HEK293 (cell line): ENCODE measurements at regions not wholly inside any gene's neighbourhood (a gene's known extent, or its start where the extent isn't known, plus 50 kb on each side); places are given as distances from the start of the nearest gene placed in this dataset.

Experiments
- CTCF ChIA-PET: fragments of 350-600 bp; formaldehyde crosslinking; extraction: SDS; loops from one replicate; lab custom pipeline; 2021; ENCODE audit warnings: antibody characterized with exemption; lab: Yijun Ruan, JAX
- POLR2A ChIA-PET: fragments of 300-600 bp; formaldehyde crosslinking; extraction: SDS; loops from one replicate; lab custom pipeline; 2020; ENCODE audit warnings: antibody characterized with exemption, inconsistent platforms; lab: Yijun Ruan, JAX
- H3K27ac ChIP-seq: fragments of 200-500 bp; sonication (Bioruptor generic); 2 replicates; pipeline ENCODE4 v1.5.1; 2014; ENCODE audit warnings: low read depth, low read length, control low read depth, inconsistent platforms; ENCODE audit errors: extremely low read depth
- H3K36me3 ChIP-seq, 2 experiments: fragments of 200-500 bp in 1 of 2; sonication (Bioruptor generic) in 1 of 2; 1 replicate in 1 of 2; 2 replicates in 1 of 2; pipeline ENCODE4 v1.5.1; 2014 to 2017; ENCODE audit warnings: inconsistent platforms in 2 of 2, low read length in 2 of 2; ENCODE audit not compliant: control insufficient read depth in 2 of 2, insufficient read depth in 1 of 2
- H3K4me1 ChIP-seq: fragments of 200-500 bp; sonication (Bioruptor generic); 2 replicates; pipeline ENCODE4 v1.5.1; 2014; ENCODE audit warnings: mild to moderate bottlenecking, low read length, inconsistent platforms; ENCODE audit not compliant: control insufficient read depth, insufficient read depth
- H3K4me3 ChIP-seq: 2 replicates; pipeline ENCODE4 v1.5.1; 2011; ENCODE audit warnings: low read depth, mild to moderate bottlenecking, control low read depth, low read length, moderate library complexity
- H3K9me3 ChIP-seq: fragments of 200-500 bp; sonication (Bioruptor generic); 2 replicates; pipeline ENCODE4 v1.5.1; 2014; ENCODE audit warnings: low read depth, low read length, inconsistent platforms; ENCODE audit not compliant: control insufficient read depth, insufficient read depth
- HOXC10 ChIP-seq: sonication (generic); formaldehyde crosslinking; IDR thresholded peaks from 2 replicates; pipeline ENCODE4 v1.8.1; 2023; ENCODE audit warnings: mild to moderate bottlenecking, missing genetic modification reagents
- HOXD13 ChIP-seq: sonication (generic); formaldehyde crosslinking; IDR thresholded peaks from 2 replicates; pipeline ENCODE4 v1.8.0; 2022; ENCODE audit warnings: missing genetic modification reagents, borderline replicate concordance
- KLF17 ChIP-seq: fragments of 450-650 bp; formaldehyde crosslinking; IDR thresholded peaks from 2 replicates; pipeline ENCODE4 v1.5.1; 2016; ENCODE audit warnings: missing biosample characterization, missing genetic modification characterization
- OVOL3 ChIP-seq: fragments of 450-650 bp; formaldehyde crosslinking; IDR thresholded peaks from 2 replicates; pipeline ENCODE4 v1.5.1; 2016; ENCODE audit warnings: missing biosample characterization, missing genetic modification characterization
- REST ChIP-seq: fragments of 450-650 bp; formaldehyde crosslinking; IDR thresholded peaks from 2 replicates; pipeline ENCODE4 v1.5.1; 2016; ENCODE audit warnings: missing biosample characterization, missing genetic modification characterization
- ZBTB21 ChIP-seq: fragments of 450-650 bp; formaldehyde crosslinking; IDR thresholded peaks from 2 replicates; pipeline ENCODE4 v1.5.1; 2017; ENCODE audit warnings: missing biosample characterization, missing genetic modification characterization
- ZFP37 ChIP-seq: fragments of 450-650 bp; formaldehyde crosslinking; IDR thresholded peaks from 2 replicates; pipeline ENCODE4 v1.5.1; 2016; ENCODE audit warnings: missing biosample characterization, missing genetic modification characterization
- ZNF473 ChIP-seq: fragments of 450-650 bp; formaldehyde crosslinking; IDR thresholded peaks from 2 replicates; pipeline ENCODE4 v1.5.1; 2017; ENCODE audit warnings: missing biosample characterization, missing genetic modification characterization
- ZNF530 ChIP-seq: fragments of 450-650 bp; formaldehyde crosslinking; IDR thresholded peaks from 2 replicates; pipeline ENCODE4 v1.5.1; 2016; ENCODE audit warnings: low read depth, missing biosample characterization, missing genetic modification characterization
- ZNF580 ChIP-seq: fragments of 450-650 bp; formaldehyde crosslinking; IDR thresholded peaks from 2 replicates; pipeline ENCODE4 v1.5.1; 2016; ENCODE audit warnings: missing biosample characterization, missing genetic modification characterization
- ZNF654 ChIP-seq: fragments of 450-650 bp; formaldehyde crosslinking; IDR thresholded peaks from 2 replicates; pipeline ENCODE4 v1.5.1; 2016; ENCODE audit warnings: low read depth, missing biosample characterization, missing genetic modification characterization
- ZNF660 ChIP-seq: fragments of 450-650 bp; IDR thresholded peaks from 2 replicates; pipeline ENCODE4 v1.5.1; 2018; ENCODE audit warnings: missing biosample characterization, mild to moderate bottlenecking, missing genetic modification characterization
- ZNF664 ChIP-seq: fragments of 450-650 bp; formaldehyde crosslinking; IDR thresholded peaks from 2 replicates; pipeline ENCODE4 v1.5.1; 2016; ENCODE audit warnings: missing biosample characterization, missing genetic modification characterization
- TF ChIP-seq, protein P1 (sequence below): fragments of 450-650 bp; IDR thresholded peaks from 2 replicates; pipeline ENCODE4 v1.5.1; 2018; ENCODE audit warnings: missing biosample characterization, missing genetic modification characterization
- TF ChIP-seq, protein P2 (sequence below): IDR thresholded peaks from 2 replicates; pipeline ENCODE4 v1.6.1; 2011; ENCODE audit warnings: mild to moderate bottlenecking, low read depth, low read length, borderline replicate concordance
- TF ChIP-seq, protein P3 (sequence below): fragments of 450-650 bp; formaldehyde crosslinking; IDR thresholded peaks from 2 replicates; pipeline ENCODE4 v1.5.1; 2016; ENCODE audit warnings: missing biosample characterization, missing genetic modification characterization
- TF ChIP-seq, protein P4 (sequence below): fragments of 450-650 bp; formaldehyde crosslinking; IDR thresholded peaks from 2 replicates; pipeline ENCODE4 v1.5.1; 2016; ENCODE audit warnings: missing biosample characterization, missing genetic modification characterization, borderline replicate concordance
- TF ChIP-seq, protein P5 (sequence below): fragments of 450-650 bp; formaldehyde crosslinking; IDR thresholded peaks from 2 replicates; pipeline ENCODE4 v1.5.1; 2016; ENCODE audit warnings: missing biosample characterization, missing genetic modification characterization

GRCh38 chrX:94834226-94834625 is 1160.2 kb downstream of the FAM133A start:
- ChIA-PET CTCF (no interaction called here), POLR2A (no interaction called here)
- no peaks in the 10 kb centered on the region for H3K36me3 ChIP-seq
- no peak overlapping the region for H3K27ac ChIP-seq
- no peaks in the 10 kb centered on the region for H3K9me3 ChIP-seq
- no peaks in the 10 kb centered on the region for H3K4me1 ChIP-seq
- H3K4me3 ChIP-seq = no peak overlapping the region
- no peak for TF ChIP-seq REST (tag by site-specific recombination)
- TF ChIP-seq HOXD13 (CRISPR knock-in tag) = no peak
- TF ChIP-seq HOXC10 = no peak
- TF ChIP-seq ZNF660 (tag by site-specific recombination) = no peak
- no peak for TF ChIP-seq ZNF664
- no peak for TF ChIP-seq KLF17 (tag by site-specific recombination)
- TF ChIP-seq ZNF580 = no peak
- TF ChIP-seq, protein P1, sequence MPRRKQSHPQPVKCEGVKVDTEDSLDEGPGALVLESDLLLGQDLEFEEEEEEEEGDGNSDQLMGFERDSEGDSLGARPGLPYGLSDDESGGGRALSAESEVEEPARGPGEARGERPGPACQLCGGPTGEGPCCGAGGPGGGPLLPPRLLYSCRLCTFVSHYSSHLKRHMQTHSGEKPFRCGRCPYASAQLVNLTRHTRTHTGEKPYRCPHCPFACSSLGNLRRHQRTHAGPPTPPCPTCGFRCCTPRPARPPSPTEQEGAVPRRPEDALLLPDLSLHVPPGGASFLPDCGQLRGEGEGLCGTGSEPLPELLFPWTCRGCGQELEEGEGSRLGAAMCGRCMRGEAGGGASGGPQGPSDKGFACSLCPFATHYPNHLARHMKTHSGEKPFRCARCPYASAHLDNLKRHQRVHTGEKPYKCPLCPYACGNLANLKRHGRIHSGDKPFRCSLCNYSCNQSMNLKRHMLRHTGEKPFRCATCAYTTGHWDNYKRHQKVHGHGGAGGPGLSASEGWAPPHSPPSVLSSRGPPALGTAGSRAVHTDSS (tag by site-specific recombination) = no peak
- TF ChIP-seq ZNF530 (tag by site-specific recombination) = no peak
- no peak for TF ChIP-seq OVOL3 (tag by site-specific recombination)
- TF ChIP-seq, protein P2, sequence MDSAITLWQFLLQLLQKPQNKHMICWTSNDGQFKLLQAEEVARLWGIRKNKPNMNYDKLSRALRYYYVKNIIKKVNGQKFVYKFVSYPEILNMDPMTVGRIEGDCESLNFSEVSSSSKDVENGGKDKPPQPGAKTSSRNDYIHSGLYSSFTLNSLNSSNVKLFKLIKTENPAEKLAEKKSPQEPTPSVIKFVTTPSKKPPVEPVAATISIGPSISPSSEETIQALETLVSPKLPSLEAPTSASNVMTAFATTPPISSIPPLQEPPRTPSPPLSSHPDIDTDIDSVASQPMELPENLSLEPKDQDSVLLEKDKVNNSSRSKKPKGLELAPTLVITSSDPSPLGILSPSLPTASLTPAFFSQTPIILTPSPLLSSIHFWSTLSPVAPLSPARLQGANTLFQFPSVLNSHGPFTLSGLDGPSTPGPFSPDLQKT = no peak
- TF ChIP-seq ZNF473 (tag by site-specific recombination) = no peak
- TF ChIP-seq, protein P3, sequence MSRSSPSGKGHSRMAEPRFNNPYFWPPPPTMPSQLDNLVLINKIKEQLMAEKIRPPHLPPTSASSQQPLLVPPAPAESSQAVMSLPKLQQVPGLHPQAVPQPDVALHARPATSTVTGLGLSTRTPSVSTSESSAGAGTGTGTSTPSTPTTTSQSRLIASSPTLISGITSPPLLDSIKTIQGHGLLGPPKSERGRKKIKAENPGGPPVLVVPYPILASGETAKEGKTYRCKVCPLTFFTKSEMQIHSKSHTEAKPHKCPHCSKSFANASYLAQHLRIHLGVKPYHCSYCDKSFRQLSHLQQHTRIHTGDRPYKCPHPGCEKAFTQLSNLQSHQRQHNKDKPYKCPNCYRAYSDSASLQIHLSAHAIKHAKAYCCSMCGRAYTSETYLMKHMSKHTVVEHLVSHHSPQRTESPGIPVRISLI = no peak
- TF ChIP-seq, protein P4, sequence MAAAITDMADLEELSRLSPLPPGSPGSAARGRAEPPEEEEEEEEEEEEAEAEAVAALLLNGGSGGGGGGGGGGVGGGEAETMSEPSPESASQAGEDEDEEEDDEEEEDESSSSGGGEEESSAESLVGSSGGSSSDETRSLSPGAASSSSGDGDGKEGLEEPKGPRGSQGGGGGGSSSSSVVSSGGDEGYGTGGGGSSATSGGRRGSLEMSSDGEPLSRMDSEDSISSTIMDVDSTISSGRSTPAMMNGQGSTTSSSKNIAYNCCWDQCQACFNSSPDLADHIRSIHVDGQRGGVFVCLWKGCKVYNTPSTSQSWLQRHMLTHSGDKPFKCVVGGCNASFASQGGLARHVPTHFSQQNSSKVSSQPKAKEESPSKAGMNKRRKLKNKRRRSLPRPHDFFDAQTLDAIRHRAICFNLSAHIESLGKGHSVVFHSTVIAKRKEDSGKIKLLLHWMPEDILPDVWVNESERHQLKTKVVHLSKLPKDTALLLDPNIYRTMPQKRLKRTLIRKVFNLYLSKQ = no peak
- no peak for TF ChIP-seq ZNF654 (tag by site-specific recombination)
- no peak for TF ChIP-seq ZFP37 (tag by site-specific recombination)
- TF ChIP-seq, protein P5, sequence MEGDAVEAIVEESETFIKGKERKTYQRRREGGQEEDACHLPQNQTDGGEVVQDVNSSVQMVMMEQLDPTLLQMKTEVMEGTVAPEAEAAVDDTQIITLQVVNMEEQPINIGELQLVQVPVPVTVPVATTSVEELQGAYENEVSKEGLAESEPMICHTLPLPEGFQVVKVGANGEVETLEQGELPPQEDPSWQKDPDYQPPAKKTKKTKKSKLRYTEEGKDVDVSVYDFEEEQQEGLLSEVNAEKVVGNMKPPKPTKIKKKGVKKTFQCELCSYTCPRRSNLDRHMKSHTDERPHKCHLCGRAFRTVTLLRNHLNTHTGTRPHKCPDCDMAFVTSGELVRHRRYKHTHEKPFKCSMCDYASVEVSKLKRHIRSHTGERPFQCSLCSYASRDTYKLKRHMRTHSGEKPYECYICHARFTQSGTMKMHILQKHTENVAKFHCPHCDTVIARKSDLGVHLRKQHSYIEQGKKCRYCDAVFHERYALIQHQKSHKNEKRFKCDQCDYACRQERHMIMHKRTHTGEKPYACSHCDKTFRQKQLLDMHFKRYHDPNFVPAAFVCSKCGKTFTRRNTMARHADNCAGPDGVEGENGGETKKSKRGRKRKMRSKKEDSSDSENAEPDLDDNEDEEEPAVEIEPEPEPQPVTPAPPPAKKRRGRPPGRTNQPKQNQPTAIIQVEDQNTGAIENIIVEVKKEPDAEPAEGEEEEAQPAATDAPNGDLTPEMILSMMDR (tag by site-specific recombination) = no peak
- no peak for TF ChIP-seq ZBTB21
